ENCODE measurements at regions not wholly inside any gene's neighbourhood (a gene's known extent, or its start where the extent isn't known, plus 50 kb on each side); places are given as distances from the start of the nearest gene placed in this dataset.
"Not testable (repeated sequence)": the region's sequence is repeated elsewhere in the genome, so short reads cannot be mapped to it uniquely, and the experiment has no call there.

DNA sequence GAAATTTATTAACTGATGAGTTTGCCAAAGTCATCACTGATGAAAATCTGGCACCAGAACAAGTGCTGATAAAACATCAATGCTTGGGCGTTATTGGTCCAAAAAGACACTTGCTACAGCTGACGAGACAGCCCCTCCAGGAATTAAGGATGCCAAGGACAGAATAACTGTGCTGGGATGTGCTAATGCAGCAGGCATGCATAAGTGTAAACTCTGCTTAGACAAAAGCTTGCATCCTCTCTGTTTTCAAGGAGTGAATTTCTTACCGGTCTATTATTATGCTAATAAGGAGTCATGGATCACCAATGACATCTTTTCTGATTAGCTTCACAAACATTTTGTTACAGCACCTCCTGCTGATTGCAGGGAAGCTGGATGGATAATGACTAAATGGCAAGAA is 402.0 kb downstream of the LTN1 start:
- TF ChIP-seq, protein P1, sequence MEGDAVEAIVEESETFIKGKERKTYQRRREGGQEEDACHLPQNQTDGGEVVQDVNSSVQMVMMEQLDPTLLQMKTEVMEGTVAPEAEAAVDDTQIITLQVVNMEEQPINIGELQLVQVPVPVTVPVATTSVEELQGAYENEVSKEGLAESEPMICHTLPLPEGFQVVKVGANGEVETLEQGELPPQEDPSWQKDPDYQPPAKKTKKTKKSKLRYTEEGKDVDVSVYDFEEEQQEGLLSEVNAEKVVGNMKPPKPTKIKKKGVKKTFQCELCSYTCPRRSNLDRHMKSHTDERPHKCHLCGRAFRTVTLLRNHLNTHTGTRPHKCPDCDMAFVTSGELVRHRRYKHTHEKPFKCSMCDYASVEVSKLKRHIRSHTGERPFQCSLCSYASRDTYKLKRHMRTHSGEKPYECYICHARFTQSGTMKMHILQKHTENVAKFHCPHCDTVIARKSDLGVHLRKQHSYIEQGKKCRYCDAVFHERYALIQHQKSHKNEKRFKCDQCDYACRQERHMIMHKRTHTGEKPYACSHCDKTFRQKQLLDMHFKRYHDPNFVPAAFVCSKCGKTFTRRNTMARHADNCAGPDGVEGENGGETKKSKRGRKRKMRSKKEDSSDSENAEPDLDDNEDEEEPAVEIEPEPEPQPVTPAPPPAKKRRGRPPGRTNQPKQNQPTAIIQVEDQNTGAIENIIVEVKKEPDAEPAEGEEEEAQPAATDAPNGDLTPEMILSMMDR (conservative IDR thresholded peaks at IDR 0.05; ENCODE audit: low read depth, low read length): no peak
- H3K4me3 ChIP-seq (ENCODE audit: low read depth, low read length): no peak overlapping the region
- no peak for DNase-seq (ENCODE audit: low read depth)

DNA sequence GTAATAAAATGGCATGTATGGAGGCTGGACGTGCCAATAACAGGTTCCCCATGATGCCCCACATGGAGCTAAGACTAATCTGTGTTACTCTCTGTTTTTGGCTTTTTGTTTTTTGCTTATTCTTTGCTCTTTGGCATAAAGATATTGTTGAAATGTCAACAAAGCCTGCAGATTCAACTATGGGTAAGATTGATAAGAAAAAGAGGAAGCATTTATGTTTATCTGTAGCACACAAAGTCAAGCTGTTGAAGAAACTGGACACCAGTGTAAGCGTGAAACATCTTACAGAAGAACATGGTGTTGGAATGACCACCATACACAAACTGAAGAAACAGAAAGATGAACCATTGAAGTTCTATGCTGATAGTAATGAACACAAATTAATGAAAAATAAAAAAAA is 402.7 kb downstream of the LTN1 start:
- DNase-seq (ENCODE audit: low read depth): no peak

DNA sequence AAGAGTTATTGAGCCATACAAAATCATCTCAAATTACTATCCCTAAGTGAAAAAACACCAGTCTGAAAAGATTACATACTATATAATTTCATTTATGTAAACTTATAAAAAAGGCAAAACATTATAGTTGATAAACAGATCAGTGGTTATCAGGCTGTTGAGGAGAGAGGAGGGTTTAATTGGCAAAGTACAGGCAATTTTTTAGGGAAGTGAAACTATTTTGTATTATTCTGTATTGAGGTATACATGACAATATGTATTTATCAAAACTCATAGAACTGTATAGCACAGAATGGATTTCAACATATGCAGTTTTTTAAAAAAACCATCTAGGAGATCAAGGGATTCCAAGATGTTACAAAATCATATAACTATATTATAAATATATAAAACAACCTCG is 403.7 kb downstream of the LTN1 start:
- TF ChIP-seq, protein P1 (conservative IDR thresholded peaks at IDR 0.05; ENCODE audit: low read depth, low read length): no peak

More for the DNA sequence above, 402.7 kb downstream of the LTN1 start:
- H3K4me3 ChIP-seq (ENCODE audit: low read depth, low read length): no peak overlapping the region
- TF ChIP-seq, protein P1 (conservative IDR thresholded peaks at IDR 0.05; ENCODE audit: low read depth, low read length): no peak

DNA sequence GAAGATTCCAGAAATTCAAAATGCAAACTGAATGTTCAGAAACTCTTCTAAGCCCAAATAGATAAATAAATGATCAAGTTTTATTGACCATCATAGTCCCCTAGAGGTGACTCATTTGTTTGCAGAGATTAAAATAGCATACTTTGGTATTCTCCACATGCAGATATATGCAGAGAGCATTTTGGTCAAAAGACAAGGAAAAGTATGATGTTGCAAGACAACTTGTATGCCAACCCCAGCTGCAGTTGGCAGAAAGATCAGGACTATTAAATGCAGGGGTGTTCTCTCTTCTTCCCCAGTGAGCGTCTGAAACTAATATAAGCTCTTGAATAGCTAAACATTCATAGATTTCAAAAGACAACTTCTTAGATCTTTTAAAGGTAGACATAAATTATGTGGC is 404.9 kb downstream of the LTN1 start:
- DNase-seq (ENCODE audit: low read depth): no peak
- no peak overlapping the region for H3K4me3 ChIP-seq (ENCODE audit: low read depth, low read length)
- TF ChIP-seq, protein P1 (conservative IDR thresholded peaks at IDR 0.05; ENCODE audit: low read depth, low read length): no peak

More for the DNA sequence above, 403.7 kb downstream of the LTN1 start:
- DNase-seq (ENCODE audit: low read depth): no peak
- H3K4me3 ChIP-seq (ENCODE audit: low read depth, low read length): no peak overlapping the region

DNA sequence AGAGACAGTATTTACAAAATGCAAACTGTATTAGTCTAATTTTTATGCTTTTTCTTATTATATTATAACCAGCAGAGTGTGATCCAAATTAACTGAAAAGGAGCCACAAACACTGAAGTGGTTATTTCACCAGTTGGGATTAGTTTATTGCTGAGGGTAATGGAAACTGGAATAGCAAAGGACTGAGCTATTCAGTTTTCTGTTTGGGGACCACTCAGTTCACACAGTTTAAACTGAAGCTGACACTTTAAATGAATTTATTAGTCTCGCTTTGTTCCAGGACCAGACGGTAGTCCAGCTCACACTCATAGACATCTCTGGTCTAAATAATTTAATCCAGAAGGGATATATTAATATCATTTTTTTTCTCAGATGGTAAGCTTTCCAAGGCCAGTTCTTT is 410.7 kb downstream of the LTN1 start:
- TF ChIP-seq, protein P1 (conservative IDR thresholded peaks at IDR 0.05; ENCODE audit: low read depth, low read length): no peak

DNA sequence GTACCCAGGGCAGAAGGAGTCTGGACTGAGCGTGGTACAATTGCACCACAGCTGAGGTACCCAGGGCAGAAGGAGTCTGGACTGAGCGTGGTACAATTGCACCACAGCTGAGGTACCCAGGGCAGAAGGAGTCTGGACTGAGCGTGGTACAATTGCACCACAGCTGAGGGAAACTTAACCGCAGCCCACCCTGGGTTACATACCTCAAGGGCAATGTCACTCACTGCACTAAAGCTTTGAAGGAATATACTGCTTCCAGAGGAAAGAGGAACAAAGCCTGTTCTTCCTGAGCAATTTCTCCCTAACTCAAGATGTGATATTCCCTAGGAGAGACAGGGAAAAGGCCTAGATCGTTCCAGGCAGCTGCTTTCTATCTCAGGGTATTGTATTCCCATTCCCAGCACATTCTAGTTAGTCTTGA is 411.4 kb downstream of the LTN1 start:
- H3K4me3 ChIP-seq (ENCODE audit: low read depth, low read length): not testable (repeated sequence)
- peak; percentile 16 for DNase-seq (ENCODE audit: low read depth)

More for the DNA sequence above, 410.7 kb downstream of the LTN1 start:
- no peak overlapping the region for H3K4me3 ChIP-seq (ENCODE audit: low read depth, low read length)
- no peak for DNase-seq (ENCODE audit: low read depth)

DNA sequence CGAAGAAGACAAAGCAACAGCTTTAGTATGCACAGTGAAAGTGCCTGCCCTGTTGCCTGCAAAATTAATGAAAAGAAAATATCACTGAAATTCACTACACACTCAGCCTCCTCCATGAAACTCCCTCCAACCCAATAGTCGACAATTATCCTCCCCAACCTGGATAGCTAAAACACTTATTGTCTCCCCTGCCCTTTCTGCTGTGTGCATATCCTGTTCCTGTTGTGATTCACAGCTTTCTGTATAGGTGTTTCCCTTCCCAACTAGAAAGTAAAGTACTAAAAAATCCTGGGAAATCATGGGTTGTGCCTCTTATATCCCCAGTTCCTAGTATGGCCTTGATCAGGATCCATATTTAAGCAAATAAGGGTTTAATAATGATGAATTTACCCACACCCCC is 412.1 kb downstream of the LTN1 start:
- TF ChIP-seq, protein P1 (conservative IDR thresholded peaks at IDR 0.05; ENCODE audit: low read depth, low read length): no peak
- no peak for DNase-seq (ENCODE audit: low read depth)

More for the DNA sequence above, 412.1 kb downstream of the LTN1 start:
- no peak overlapping the region for H3K4me3 ChIP-seq (ENCODE audit: low read depth, low read length)

Measured in choroid plexus epithelial cell (primary cell).